ENCODE measurements at regions not wholly inside any gene's neighbourhood (a gene's known extent, or its start where the extent isn't known, plus 50 kb on each side); places are given as distances from the start of the nearest gene placed in this dataset.

GRCh38 chr2:8416849-8417832 is 264.7 kb upstream of the ID2 start:
- TF ChIP-seq, protein P1, sequence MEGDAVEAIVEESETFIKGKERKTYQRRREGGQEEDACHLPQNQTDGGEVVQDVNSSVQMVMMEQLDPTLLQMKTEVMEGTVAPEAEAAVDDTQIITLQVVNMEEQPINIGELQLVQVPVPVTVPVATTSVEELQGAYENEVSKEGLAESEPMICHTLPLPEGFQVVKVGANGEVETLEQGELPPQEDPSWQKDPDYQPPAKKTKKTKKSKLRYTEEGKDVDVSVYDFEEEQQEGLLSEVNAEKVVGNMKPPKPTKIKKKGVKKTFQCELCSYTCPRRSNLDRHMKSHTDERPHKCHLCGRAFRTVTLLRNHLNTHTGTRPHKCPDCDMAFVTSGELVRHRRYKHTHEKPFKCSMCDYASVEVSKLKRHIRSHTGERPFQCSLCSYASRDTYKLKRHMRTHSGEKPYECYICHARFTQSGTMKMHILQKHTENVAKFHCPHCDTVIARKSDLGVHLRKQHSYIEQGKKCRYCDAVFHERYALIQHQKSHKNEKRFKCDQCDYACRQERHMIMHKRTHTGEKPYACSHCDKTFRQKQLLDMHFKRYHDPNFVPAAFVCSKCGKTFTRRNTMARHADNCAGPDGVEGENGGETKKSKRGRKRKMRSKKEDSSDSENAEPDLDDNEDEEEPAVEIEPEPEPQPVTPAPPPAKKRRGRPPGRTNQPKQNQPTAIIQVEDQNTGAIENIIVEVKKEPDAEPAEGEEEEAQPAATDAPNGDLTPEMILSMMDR (IDR thresholded peaks at IDR 0.05): no peak
- no peak for TF ChIP-seq POLR2A (IDR thresholded peaks at IDR 0.05; ENCODE audit: low read depth)

Measured in esophagus muscularis mucosa (tissue), 3 donors.